ENCODE measurements at regions not wholly inside any gene's neighbourhood (a gene's known extent, or its start where the extent isn't known, plus 50 kb on each side); places are given as distances from the start of the nearest gene placed in this dataset.

DNA sequence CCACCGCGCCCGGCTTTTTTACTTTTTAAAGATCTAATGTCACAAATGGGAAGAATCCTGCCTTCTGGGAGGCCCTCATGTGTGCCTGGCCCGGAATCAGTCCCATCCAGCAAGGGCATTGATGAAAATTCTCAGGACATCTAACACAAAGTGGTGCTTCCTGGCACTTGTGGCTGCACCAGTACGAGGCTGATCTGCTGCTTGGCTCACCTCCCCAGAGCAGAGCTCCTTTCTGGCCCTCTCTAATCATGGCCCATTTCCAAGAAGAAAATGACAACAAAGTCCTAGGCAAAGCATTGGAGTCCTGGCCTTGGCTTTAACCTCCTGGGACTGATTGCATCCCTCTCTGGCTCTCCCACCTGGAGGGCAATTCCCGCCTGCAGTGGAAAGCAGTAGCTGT, 50.7 kb upstream of the SIAH1 start:
- Histone ChIP-seq H3K9me3 (ENCODE audit: severe bottlenecking) (no peaks in the 10 kb centered on the region), H3K36me3 (no peaks in the 10 kb centered on the region), H3K27ac (no peak overlapping the region), H3K27me3 (ENCODE audit: insufficient read depth, low read depth, severe bottlenecking) (no peaks in the 10 kb centered on the region), H3K4me3 (ENCODE audit: low read depth, low read length) (no peak overlapping the region)
- DNase-seq, result no peak
- TF ChIP-seq, protein P1, sequence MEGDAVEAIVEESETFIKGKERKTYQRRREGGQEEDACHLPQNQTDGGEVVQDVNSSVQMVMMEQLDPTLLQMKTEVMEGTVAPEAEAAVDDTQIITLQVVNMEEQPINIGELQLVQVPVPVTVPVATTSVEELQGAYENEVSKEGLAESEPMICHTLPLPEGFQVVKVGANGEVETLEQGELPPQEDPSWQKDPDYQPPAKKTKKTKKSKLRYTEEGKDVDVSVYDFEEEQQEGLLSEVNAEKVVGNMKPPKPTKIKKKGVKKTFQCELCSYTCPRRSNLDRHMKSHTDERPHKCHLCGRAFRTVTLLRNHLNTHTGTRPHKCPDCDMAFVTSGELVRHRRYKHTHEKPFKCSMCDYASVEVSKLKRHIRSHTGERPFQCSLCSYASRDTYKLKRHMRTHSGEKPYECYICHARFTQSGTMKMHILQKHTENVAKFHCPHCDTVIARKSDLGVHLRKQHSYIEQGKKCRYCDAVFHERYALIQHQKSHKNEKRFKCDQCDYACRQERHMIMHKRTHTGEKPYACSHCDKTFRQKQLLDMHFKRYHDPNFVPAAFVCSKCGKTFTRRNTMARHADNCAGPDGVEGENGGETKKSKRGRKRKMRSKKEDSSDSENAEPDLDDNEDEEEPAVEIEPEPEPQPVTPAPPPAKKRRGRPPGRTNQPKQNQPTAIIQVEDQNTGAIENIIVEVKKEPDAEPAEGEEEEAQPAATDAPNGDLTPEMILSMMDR (IDR thresholded peaks at IDR 0.05; ENCODE audit: low read depth, low read length), result no peak

DNA sequence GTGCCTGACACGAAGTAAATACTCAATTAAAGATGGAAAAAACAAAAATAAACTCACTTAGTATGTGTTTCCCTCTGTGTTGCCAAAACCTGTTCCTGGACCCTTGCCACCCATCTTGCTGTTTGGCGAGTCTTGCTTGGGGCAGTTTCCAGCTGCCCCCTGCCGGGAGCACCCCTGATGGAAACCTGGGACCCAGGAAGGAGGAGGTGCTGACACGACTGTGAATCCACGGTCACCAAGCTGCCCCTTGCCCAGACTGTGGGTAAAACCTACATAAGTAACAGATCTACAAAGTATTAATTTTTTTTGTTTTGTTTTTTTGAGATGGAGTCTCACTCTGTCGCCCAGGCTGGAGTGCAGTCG, 50.1 kb upstream of the SIAH1 start:
- TF ChIP-seq, protein P1 (IDR thresholded peaks at IDR 0.05; ENCODE audit: low read depth, low read length), result no peak
- Histone ChIP-seq H3K27ac (no peak overlapping the region), H3K27me3 (ENCODE audit: insufficient read depth, low read depth, severe bottlenecking) (no peaks in the 10 kb centered on the region)

More for the DNA sequence above, 50.1 kb upstream of the SIAH1 start:
- no peak for DNase-seq
- no peaks in the 10 kb centered on the region for H3K9me3 ChIP-seq (ENCODE audit: severe bottlenecking)
- H3K4me3 ChIP-seq (ENCODE audit: low read depth, low read length), result no peak overlapping the region
- no peaks in the 10 kb centered on the region for H3K36me3 ChIP-seq
